ENCODE measurements at regions not wholly inside any gene's neighbourhood (a gene's known extent, or its start where the extent isn't known, plus 50 kb on each side); places are given as distances from the start of the nearest gene placed in this dataset.

- intact Hi-C loops (cut with micrococcal nuclease; ENCODE audit: unreplicated experiment) = no loop called here
- Histone ChIP-seq H3K36me3 (replicated peaks in 1 of 2; ENCODE audit: control insufficient read depth in 1 of 2, insufficient read depth in 2 of 2, low read length in 2 of 2) (no peaks in the 10 kb centered on the region), H3K27ac (ENCODE audit: extremely low read length, insufficient read depth, low read length) (no peak overlapping the region), H3K27me3 (ENCODE audit: control insufficient read depth in 1 of 2, insufficient read depth in 2 of 2, low read length in 2 of 2) (peaks cover 0 to 20% of the 10 kb centered on the region in 2 experiments; a peak in 2 of 5 replicates), H3K9ac (ENCODE audit: insufficient read depth, low read depth, low read length) (no peak overlapping the region), H3K4me3 (replicated peaks in 1 of 3; ENCODE audit: insufficient read depth in 1 of 3, low read depth in 2 of 3, low read length in 3 of 3) (no peak overlapping the region), H3K9me3 (ENCODE audit: low read length) (peaks cover 10% of the 10 kb centered on the region; the same call in 1 of the 2 replicates), H4K20me1 (ENCODE audit: insufficient read depth, low read length) (no peaks in the 10 kb centered on the region), H3K4me1 (ENCODE audit: insufficient read depth, low read length) (no peaks in the 10 kb centered on the region), H3K4me2 (ENCODE audit: low read depth, low read length) (no peak overlapping the region), H3K79me2 (ENCODE audit: insufficient read depth, low read length) (no peaks in the 10 kb centered on the region), H2AFZ (ENCODE audit: low read length) (no peak overlapping the region)
- DNase-seq (ENCODE audit: low spot score) (no peak), ATAC-seq (no peak), FAIRE-seq (no peak)
- TF ChIP-seq DPF2 (CRISPR knock-in tag; IDR thresholded peaks at IDR 0.05; ENCODE audit: borderline replicate concordance, low read depth) (no peak), HNRNPL (IDR thresholded peaks at IDR 0.05; ENCODE audit: low read depth, low read length) (no peak), ZNF367 (CRISPR knock-in tag; IDR thresholded peaks at IDR 0.05; ENCODE audit: borderline replicate concordance) (no peak), ZNF772 (CRISPR knock-in tag; IDR thresholded peaks at IDR 0.05) (no peak), TP53 (CRISPR knock-in tag; conservative IDR thresholded peaks at IDR 0.05) (no peak), KDM6A (CRISPR knock-in tag; IDR thresholded peaks at IDR 0.05; ENCODE audit: low read depth) (no peak), AHDC1 (CRISPR knock-in tag; IDR thresholded peaks at IDR 0.05; ENCODE audit: borderline replicate concordance) (no peak), FIP1L1 (IDR thresholded peaks at IDR 0.05; ENCODE audit: borderline replicate concordance, insufficient read depth, low read depth, low read length) (no peak), SP2 (CRISPR knock-in tag; IDR thresholded peaks at IDR 0.05) (no peak)
- in situ Hi-C loops (cut with HindIII; ENCODE audit: extremely low pct_ligation_motif_present, low pct_unique_long_range_greater_than_20kb) = no loop called here
- ChIA-PET CTCF (ENCODE audit: low intra/inter-chr PET ratio, low total read pairs) (no interaction called here), POLR2A (no interaction called here)
- no TSS peak for BruUV-seq (replicated peaks)
- 27% methylated on average over 4 of the region's 4 CpGs for WGBS (ENCODE audit: low lambda C conversion rate)
Measured at GRCh38 chr10:128289621-128290020, 163.4 kb upstream of the MKI67 start.

All from HepG2 (cell line).